HFFc6 (cell line): ENCODE measurements at regions not wholly inside any gene's neighbourhood (a gene's known extent, or its start where the extent isn't known, plus 50 kb on each side); places are given as distances from the start of the nearest gene placed in this dataset.
A peak's percentile ranks its signal among the peaks of the same experiment; 100 is the strongest.

Experiments used
- DNase-seq: peaks from one replicate; pipeline ENCODE4 v3.0.0-alpha.2; 2018
- H3K27ac Mint-ChIP-seq: 2 replicates; pipeline ENCODE4 v1.8.0; 2020; ENCODE audit warnings: mild to moderate bottlenecking, mixed read lengths
- H3K27me3 Mint-ChIP-seq: 2 replicates; pipeline ENCODE4 v1.8.0; 2021; ENCODE audit warnings: mild to moderate bottlenecking, moderate library complexity, mixed read lengths; ENCODE audit not compliant: insufficient read depth
- H3K36me3 Mint-ChIP-seq: 2 replicates; pipeline ENCODE4 v1.8.0; 2021; ENCODE audit warnings: low read depth, mixed read lengths
- H3K4me1 Mint-ChIP-seq: 2 replicates; pipeline ENCODE4 v1.8.0; 2020; ENCODE audit warnings: low read depth, mixed read lengths
- H3K4me3 Mint-ChIP-seq: 2 replicates; pipeline ENCODE4 v1.8.0; 2020; ENCODE audit warnings: mild to moderate bottlenecking, moderate library complexity, mixed read lengths
- H3K9me3 Mint-ChIP-seq: 2 replicates; pipeline ENCODE4 v1.8.0; 2020; ENCODE audit warnings: mild to moderate bottlenecking, mixed read lengths
- TF ChIP-seq, protein P1 (sequence below): fragments of 200-600 bp; sonication (generic); IDR thresholded peaks from 2 replicates; pipeline ENCODE4 v1.5.0; 2021; ENCODE audit warnings: antibody characterized with exemption, mild to moderate bottlenecking

DNA sequence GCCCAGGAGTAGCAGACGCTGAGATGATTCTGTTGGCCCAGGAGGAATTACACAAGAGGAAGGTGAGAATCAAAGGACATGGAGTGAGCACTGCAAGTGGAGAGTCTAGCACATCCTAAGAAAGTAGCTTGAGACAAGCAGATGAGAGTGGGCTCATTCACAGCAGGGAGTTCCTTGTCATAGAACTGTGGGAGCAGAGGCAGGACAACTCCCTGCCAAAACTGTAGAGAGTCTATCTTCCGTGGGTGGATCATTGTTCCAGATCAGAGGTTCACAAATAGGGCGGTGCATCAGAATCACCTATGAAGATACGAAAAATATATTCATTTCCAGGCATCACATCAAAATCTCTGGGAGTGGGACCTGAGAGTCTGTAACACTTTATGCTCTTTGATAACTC is 288.9 kb upstream of the C16orf82 start:
- H3K27ac Mint-ChIP-seq, result no peak overlapping the region
- no peaks in the 10 kb centered on the region for H3K4me1 Mint-ChIP-seq
- no peaks in the 10 kb centered on the region; the same call in 1 of the 2 replicates for H3K27me3 Mint-ChIP-seq
- TF ChIP-seq, protein P1, sequence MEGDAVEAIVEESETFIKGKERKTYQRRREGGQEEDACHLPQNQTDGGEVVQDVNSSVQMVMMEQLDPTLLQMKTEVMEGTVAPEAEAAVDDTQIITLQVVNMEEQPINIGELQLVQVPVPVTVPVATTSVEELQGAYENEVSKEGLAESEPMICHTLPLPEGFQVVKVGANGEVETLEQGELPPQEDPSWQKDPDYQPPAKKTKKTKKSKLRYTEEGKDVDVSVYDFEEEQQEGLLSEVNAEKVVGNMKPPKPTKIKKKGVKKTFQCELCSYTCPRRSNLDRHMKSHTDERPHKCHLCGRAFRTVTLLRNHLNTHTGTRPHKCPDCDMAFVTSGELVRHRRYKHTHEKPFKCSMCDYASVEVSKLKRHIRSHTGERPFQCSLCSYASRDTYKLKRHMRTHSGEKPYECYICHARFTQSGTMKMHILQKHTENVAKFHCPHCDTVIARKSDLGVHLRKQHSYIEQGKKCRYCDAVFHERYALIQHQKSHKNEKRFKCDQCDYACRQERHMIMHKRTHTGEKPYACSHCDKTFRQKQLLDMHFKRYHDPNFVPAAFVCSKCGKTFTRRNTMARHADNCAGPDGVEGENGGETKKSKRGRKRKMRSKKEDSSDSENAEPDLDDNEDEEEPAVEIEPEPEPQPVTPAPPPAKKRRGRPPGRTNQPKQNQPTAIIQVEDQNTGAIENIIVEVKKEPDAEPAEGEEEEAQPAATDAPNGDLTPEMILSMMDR, result no peak
- H3K4me3 Mint-ChIP-seq, result no peak overlapping the region
- H3K9me3 Mint-ChIP-seq, result peaks cover 24% of the 10 kb centered on the region
- no peak for DNase-seq
- H3K36me3 Mint-ChIP-seq, result no peaks in the 10 kb centered on the region

DNA sequence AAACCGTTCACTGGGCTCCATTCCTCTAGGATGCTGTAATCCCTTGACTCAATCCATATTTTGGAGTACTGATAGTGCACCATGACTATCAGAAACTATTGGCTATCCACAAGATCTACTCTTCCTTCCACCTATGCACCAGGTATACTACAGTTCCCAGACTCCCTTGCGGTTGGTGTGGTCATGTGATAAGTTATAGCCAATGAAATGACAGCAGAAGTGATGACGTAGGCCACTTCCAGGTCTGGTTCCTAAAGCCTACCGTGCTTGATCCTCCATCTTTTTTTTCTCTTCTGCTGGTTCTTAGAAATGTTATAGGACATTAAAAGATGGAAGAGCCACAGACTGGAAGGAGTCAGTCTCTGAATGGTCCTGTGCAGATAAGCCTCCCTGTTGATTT is 278.8 kb upstream of the C16orf82 start:
- H3K4me1 Mint-ChIP-seq, result no peaks in the 10 kb centered on the region
- TF ChIP-seq, protein P1, result no peak
- peaks cover 10% of the 10 kb centered on the region for H3K9me3 Mint-ChIP-seq
- H3K36me3 Mint-ChIP-seq, result no peaks in the 10 kb centered on the region
- no peak overlapping the region for H3K27ac Mint-ChIP-seq
- H3K4me3 Mint-ChIP-seq, result no peak overlapping the region
- DNase-seq, result no peak
- H3K27me3 Mint-ChIP-seq, result peaks cover 1% of the 10 kb centered on the region

DNA sequence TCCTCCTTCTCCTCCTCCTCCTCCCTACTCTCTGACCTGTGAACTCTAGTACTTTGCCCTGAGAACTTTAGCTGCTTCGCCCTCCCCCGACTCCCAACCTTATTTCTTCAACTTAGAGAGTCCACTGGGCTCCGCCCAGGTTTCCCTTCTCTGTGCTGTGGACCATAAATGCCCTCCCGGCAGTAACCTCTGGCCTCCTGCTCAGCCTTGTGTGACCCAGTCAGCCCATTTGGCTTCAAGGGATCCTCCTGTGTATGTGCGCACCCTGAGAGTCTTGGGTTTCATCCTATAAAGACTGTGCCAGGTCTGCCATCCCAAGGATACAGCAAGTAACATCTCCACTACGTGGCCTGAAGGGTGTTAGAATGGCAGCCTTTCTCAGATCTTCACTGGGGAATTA is 275.6 kb upstream of the C16orf82 start:
- H3K9me3 Mint-ChIP-seq, result peaks cover 6% of the 10 kb centered on the region; the same call in 1 of the 2 replicates
- no peaks in the 10 kb centered on the region for H3K36me3 Mint-ChIP-seq
- peaks cover 1% of the 10 kb centered on the region for H3K27me3 Mint-ChIP-seq
- no peak overlapping the region for H3K27ac Mint-ChIP-seq
- TF ChIP-seq, protein P1, result no peak
- no peak overlapping the region for H3K4me3 Mint-ChIP-seq
- no peak for DNase-seq
- no peaks in the 10 kb centered on the region for H3K4me1 Mint-ChIP-seq

DNA sequence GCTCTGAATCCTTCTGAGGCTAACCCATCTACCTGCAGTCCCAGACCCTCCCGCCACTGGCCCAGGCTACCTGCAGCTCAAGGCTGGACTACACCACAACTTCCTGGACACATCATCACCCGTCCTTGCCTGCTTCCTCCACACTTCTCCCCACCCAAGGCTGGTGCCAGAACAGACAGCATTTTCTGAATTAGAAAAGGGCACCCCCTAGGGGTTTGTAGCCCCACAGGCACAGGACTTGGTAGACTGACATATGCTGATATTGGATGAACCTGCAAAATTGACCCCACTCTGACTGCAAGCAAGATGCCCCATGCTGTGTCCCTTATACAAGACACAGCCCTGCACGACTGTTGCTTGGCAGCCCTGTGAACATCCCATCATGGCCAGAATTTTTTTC is 271.5 kb upstream of the C16orf82 start:
- Mint-ChIP-seq H3K4me3 (no peak overlapping the region), H3K36me3 (no peaks in the 10 kb centered on the region), H3K9me3 (peaks cover 11% of the 10 kb centered on the region)

DNA sequence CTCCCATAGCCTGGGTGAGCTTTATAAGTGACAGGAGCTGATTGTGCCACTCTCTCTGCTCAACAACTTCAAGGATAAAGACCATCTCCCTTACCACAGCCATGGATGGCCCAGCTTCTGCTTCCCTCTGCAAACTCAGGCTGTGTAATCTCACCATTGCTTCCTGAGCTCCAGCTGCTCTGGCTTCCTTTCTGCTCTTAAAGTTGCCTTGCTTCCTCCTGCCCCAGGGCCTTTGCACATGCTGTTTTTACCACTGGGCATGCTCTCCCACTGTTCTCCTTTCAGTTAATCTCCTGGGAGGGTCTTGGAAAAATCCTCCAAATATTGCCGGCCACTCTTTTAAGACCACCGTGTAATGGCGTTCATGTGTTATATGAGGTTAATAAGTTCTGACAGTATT is 265.1 kb upstream of the C16orf82 start:
- Mint-ChIP-seq H3K4me3 (no peak overlapping the region), H3K27ac (no peak overlapping the region), H3K36me3 (no peaks in the 10 kb centered on the region), H3K9me3 (peaks cover 5% of the 10 kb centered on the region), H3K4me1 (no peaks in the 10 kb centered on the region), H3K27me3 (peaks cover 3% of the 10 kb centered on the region; the same call in 1 of the 2 replicates)
- TF ChIP-seq, protein P1, result no peak
- DNase-seq, result no peak

More for the DNA sequence above, 271.5 kb upstream of the C16orf82 start:
- Mint-ChIP-seq H3K27ac (no peak overlapping the region), H3K27me3 (no peaks in the 10 kb centered on the region; the same call in 1 of the 2 replicates), H3K4me1 (no peaks in the 10 kb centered on the region)
- no peak for DNase-seq
- TF ChIP-seq, protein P1, result 0 out of 2 replicates have a peak, but pooled peaks have one; percentile 20

DNA sequence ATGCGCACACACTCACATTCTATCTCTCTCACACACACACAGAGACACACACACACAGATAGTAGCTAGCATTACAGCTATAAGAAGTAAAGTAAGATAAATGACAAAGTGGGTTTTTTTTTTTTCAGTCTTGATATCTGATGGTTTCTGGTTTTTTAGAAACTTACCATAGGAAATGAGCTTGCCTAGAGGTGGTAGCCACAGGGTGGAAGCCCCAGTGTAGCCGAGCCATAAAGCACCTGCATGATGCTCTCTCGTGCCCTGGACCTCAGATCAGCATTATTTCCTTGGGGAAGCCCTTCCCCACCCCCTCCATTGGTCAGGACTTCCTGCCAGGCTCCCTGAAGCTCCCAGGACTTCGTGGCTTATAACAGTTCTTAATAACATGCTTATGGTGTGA is 264.3 kb upstream of the C16orf82 start:
- peaks cover 3% of the 10 kb centered on the region; the same call in 1 of the 2 replicates for H3K27me3 Mint-ChIP-seq
- no peaks in the 10 kb centered on the region for H3K4me1 Mint-ChIP-seq
- TF ChIP-seq, protein P1, result no peak
- H3K9me3 Mint-ChIP-seq, result peaks cover 5% of the 10 kb centered on the region
- no peaks in the 10 kb centered on the region for H3K36me3 Mint-ChIP-seq
- no peak overlapping the region for H3K4me3 Mint-ChIP-seq
- no peak overlapping the region for H3K27ac Mint-ChIP-seq
- DNase-seq, result no peak
